Endothelial cell of umbilical vein (primary cell): ENCODE measurements at regions not wholly inside any gene's neighbourhood (a gene's known extent, or its start where the extent isn't known, plus 50 kb on each side); places are given as distances from the start of the nearest gene placed in this dataset.

Experiments
- BruUV-seq: library from RNA; stranded (reverse); fragments of 400-500 nt; replicated peaks from 2 replicates; lab custom pipeline; 2021; lab: Mats Ljungman, UMichigan
- CTCF ChIA-PET: fragments of 300-600, 350-600 bp; sonication (Branson Sonifier 250); formaldehyde crosslinking; loops from one replicate; lab custom pipeline; 2021; ENCODE audit warnings: antibody characterized with exemption, inconsistent platforms; lab: Charles Lee
- POLR2A ChIA-PET: fragments of 300-600, 350-600 bp; sonication (Branson Sonifier 250); formaldehyde crosslinking; loops from one replicate; lab custom pipeline; 2021; ENCODE audit warnings: antibody characterized with exemption, inconsistent platforms; lab: Charles Lee
- DNase-seq: peaks from one replicate; pipeline ENCODE4 v3.0.0-alpha.2; 2011; ENCODE audit warnings: low read depth, low spot score
- FAIRE-seq: peaks from 2 replicates; lab custom pipeline; 2011; peaks lifted over from hg19 to GRCh38; lab: Jason Lieb, UNC
- H2AFZ ChIP-seq: 2 replicates; pipeline ENCODE4 v1.6.0; 2012; ENCODE audit warnings: low read depth, low read length, control low read depth, inconsistent platforms
- H3K27ac ChIP-seq: 2 replicates; pipeline ENCODE4 v1.5.1; 2011; ENCODE audit warnings: low read depth, mild to moderate bottlenecking, control low read depth, low read length, moderate library complexity; ENCODE audit not compliant: insufficient read depth
- H3K27me3 ChIP-seq, 2 experiments: 2 replicates each; pipeline versions ENCODE4 v1.6.0 to v1.6.1; 2011; ENCODE audit warnings: low read length in 2 of 2, mixed read lengths in 1 of 2; ENCODE audit not compliant: control insufficient read depth in 2 of 2, insufficient read depth in 2 of 2
- H3K36me3 ChIP-seq, 2 experiments: 2 replicates in 1 of 2; 3 replicates in 1 of 2; pipeline ENCODE4 v1.5.1; 2011; ENCODE audit warnings: low read length in 2 of 2, mild to moderate bottlenecking in 1 of 2, moderate library complexity in 1 of 2; ENCODE audit not compliant: control insufficient read depth in 2 of 2, insufficient read depth in 2 of 2; ENCODE audit errors: extremely low read depth in 1 of 2
- H3K4me1 ChIP-seq: 3 replicates; pipeline ENCODE4 v1.5.1; 2011; ENCODE audit warnings: mild to moderate bottlenecking, low read length; ENCODE audit not compliant: control insufficient read depth, insufficient read depth; ENCODE audit errors: extremely low read depth
- H3K4me2 ChIP-seq: 2 replicates; pipeline ENCODE4 v1.6.1; 2011; ENCODE audit warnings: low read length, control low read depth, mixed read lengths; ENCODE audit not compliant: insufficient read depth
- H3K4me3 ChIP-seq, 3 experiments: fragments of 200-600 bp in 1 of 3; sonication (generic), shearing (Covaris generic) in 1 of 3; replicated peaks in 1 of 3; 2 replicates each; pipeline ENCODE4 v1.5.1; 2011 to 2016; ENCODE audit warnings: control low read depth in 3 of 3, low read length in 3 of 3, mild to moderate bottlenecking in 2 of 3, inconsistent platforms in 1 of 3, low read depth in 1 of 3, moderate library complexity in 1 of 3; ENCODE audit not compliant: insufficient read depth in 1 of 3
- H3K79me2 ChIP-seq: 2 replicates; pipeline ENCODE4 v1.6.0; 2012; ENCODE audit warnings: low read length, inconsistent platforms; ENCODE audit not compliant: control insufficient read depth, insufficient read depth
- H3K9ac ChIP-seq: replicated peaks from 2 replicates; pipeline ENCODE3; 2011; ENCODE audit warnings: low read length, control low read depth; ENCODE audit not compliant: insufficient read depth; ENCODE audit errors: extremely low read depth
- H3K9me1 ChIP-seq: replicated peaks from 3 replicates; pipeline ENCODE4 v1.6.0; 2011; ENCODE audit warnings: mild to moderate bottlenecking, low read length; ENCODE audit not compliant: control insufficient read depth, insufficient read depth; ENCODE audit errors: extremely low read depth
- H3K9me3 ChIP-seq: replicated peaks from 2 replicates; pipeline ENCODE4 v1.5.1; 2012; ENCODE audit warnings: low read length, inconsistent platforms; ENCODE audit not compliant: control insufficient read depth, insufficient read depth
- H4K20me1 ChIP-seq: replicated peaks from 2 replicates; pipeline ENCODE3; 2011; ENCODE audit warnings: mild to moderate bottlenecking, low read length; ENCODE audit not compliant: control insufficient read depth, insufficient read depth; ENCODE audit errors: extremely low read depth
- CTCF ChIP-seq, 2 donors: IDR thresholded peaks; 1 replicate in 1 of 2; 2 replicates in 1 of 2; pipeline ENCODE4 v1.5.1; 2011; ENCODE audit warnings: low read length in 2 of 2, mild to moderate bottlenecking in 2 of 2, moderate library complexity in 2 of 2, control low read depth in 1 of 2, inconsistent platforms in 1 of 2, low read depth in 1 of 2; ENCODE audit not compliant: insufficient read depth in 1 of 2; ENCODE audit errors: extremely low read depth in 1 of 2
- EZH2 ChIP-seq: IDR thresholded peaks from 2 replicates; pipeline ENCODE4 v1.6.1; 2012; ENCODE audit warnings: borderline replicate concordance, low read depth, mild to moderate bottlenecking, moderate library complexity, low read length, inconsistent platforms; ENCODE audit not compliant: severe bottlenecking
- FOS ChIP-seq: IDR thresholded peaks from 2 replicates; pipeline ENCODE4 v1.6.1; 2011; ENCODE audit warnings: mild to moderate bottlenecking, low read length, moderate library complexity, borderline replicate concordance; ENCODE audit not compliant: insufficient read depth
- GATA2 ChIP-seq: IDR thresholded peaks from 2 replicates; pipeline ENCODE4 v1.7.0; 2011; ENCODE audit warnings: low read depth, mild to moderate bottlenecking, moderate library complexity, mixed read lengths, low read length; ENCODE audit not compliant: insufficient read length, insufficient read depth
- JUN ChIP-seq: IDR thresholded peaks from 2 replicates; pipeline ENCODE4 v1.6.1; 2011; ENCODE audit warnings: borderline replicate concordance, low read depth; ENCODE audit not compliant: insufficient read length, insufficient read depth
- MAX ChIP-seq: IDR thresholded peaks from 2 replicates; pipeline ENCODE4 v1.6.1; 2011; ENCODE audit not compliant: insufficient read depth, insufficient read length
- MYC ChIP-seq: IDR thresholded peaks from one replicate; pipeline ENCODE4 v1.6.1; 2011; ENCODE audit warnings: mild to moderate bottlenecking, low read depth, low read length
- POLR2A ChIP-seq: IDR thresholded peaks from 2 replicates; pipeline ENCODE4 v1.6.1; 2012; ENCODE audit warnings: low read depth, mild to moderate bottlenecking, control low read depth, low read length
- POLR2AphosphoS5 ChIP-seq: IDR thresholded peaks from 2 replicates; pipeline ENCODE4 v1.6.1; 2012; ENCODE audit warnings: low read depth, mild to moderate bottlenecking, control low read depth, low read length, moderate library complexity; ENCODE audit not compliant: insufficient read depth
- dilution Hi-C: fragments of 300-500 bp; cut with MboI; formaldehyde crosslinking; loops from one replicate; pipeline ENCODE4 v1.15.0; 2019; ENCODE audit warnings: low sequenced_read_pairs; ENCODE audit not compliant: extremely low pct_ligation_motif_present
- intact Hi-C: fragments of 100-400 bp; cut with micrococcal nuclease; formaldehyde crosslinking; loops from one replicate; pipeline ENCODE4 v1.10.0; 2022

GRCh38 chr9:86513429-86513828, 159.2 kb upstream of the TUT7 start:
- FAIRE-seq (no peak), DNase-seq (no peak)
- Histone ChIP-seq H3K4me3 (no peak overlapping the region), H3K9me1 (no peaks in the 10 kb centered on the region), H4K20me1 (no peaks in the 10 kb centered on the region), H3K27me3 (no peaks in the 10 kb centered on the region), H3K4me2 (no peak overlapping the region), H3K4me1 (no peaks in the 10 kb centered on the region), H3K79me2 (no peaks in the 10 kb centered on the region), H3K27ac (no peak overlapping the region), H2AFZ (no peak overlapping the region), H3K36me3 (no peaks in the 10 kb centered on the region), H3K9ac (no peak overlapping the region), H3K9me3 (no peaks in the 10 kb centered on the region)
- intact Hi-C loops (no loop called here), dilution Hi-C loops (no loop called here)
- no peak for TF ChIP-seq FOS
- TF ChIP-seq JUN = no peak
- POLR2A ChIA-PET = no interaction called here
- BruUV-seq = no TSS peak
- CTCF ChIA-PET = no interaction called here

GRCh38 chr9:86512929-86513328, 158.7 kb upstream of the TUT7 start:
- DNase-seq = no peak
- Histone ChIP-seq H3K4me3 (no peak overlapping the region), H3K27ac (no peak overlapping the region), H3K4me2 (no peak overlapping the region), H3K79me2 (no peaks in the 10 kb centered on the region), H3K36me3 (no peaks in the 10 kb centered on the region), H2AFZ (no peak overlapping the region), H3K9me3 (no peaks in the 10 kb centered on the region), H3K9me1 (no peaks in the 10 kb centered on the region), H3K4me1 (no peaks in the 10 kb centered on the region), H3K9ac (no peak overlapping the region), H3K27me3 (no peaks in the 10 kb centered on the region), H4K20me1 (no peaks in the 10 kb centered on the region)
- TF ChIP-seq FOS (no peak), GATA2 (no peak), CTCF (IDR thresholded peaks at IDR 0.05; ENCODE audit: extremely low read depth in 1 of 2, insufficient read depth in 1 of 2, low read depth in 1 of 2, low read length in 2 of 2) (no peak), EZH2 (no peak), MAX (no peak), POLR2AphosphoS5 (no peak), MYC (no peak), JUN (no peak), POLR2A (no peak)
- intact Hi-C loops = no loop called here
- ChIA-PET POLR2A (no interaction called here), CTCF (no interaction called here)
- no TSS peak for BruUV-seq
- dilution Hi-C loops = no loop called here
- FAIRE-seq = no peak
